K562 (cell line): ENCODE measurements at regions not wholly inside any gene's neighbourhood (a gene's known extent, or its start where the extent isn't known, plus 50 kb on each side); places are given as distances from the start of the nearest gene placed in this dataset.

Experiments used
- ATAC-seq: fragments of 200-7000 bp; cut with Tn5 transposase; 3 replicates; pipeline ENCODE4 v1.9.1; 2020; ENCODE audit warnings: moderate library complexity
- BruUV-seq: library from RNA; stranded (reverse); fragments of 400-500 nt; replicated peaks from 2 replicates; lab custom pipeline; 2021; lab: Mats Ljungman, UMichigan
- CTCF ChIA-PET: fragments of 300-600 bp; formaldehyde crosslinking; extraction: SDS; loops from one replicate; lab custom pipeline; 2021; ENCODE audit warnings: low intra/inter-chr PET ratio; lab: Yijun Ruan, JAX
- POLR2A ChIA-PET: fragments of 300-600, 350-650 bp; sonication (Branson Sonifier 250); formaldehyde crosslinking; extraction: SDS; loops from one replicate; lab custom pipeline; 2021; ENCODE audit warnings: antibody characterized with exemption, inconsistent platforms; lab: Yijun Ruan, JAX
- DNase-seq, 4 experiments: peaks; one replicate each; pipeline versions ENCODE4 v3.0.0 to v3.0.0-alpha.2; 2011 to 2018; ENCODE audit warnings: low spot score in 3 of 4, mixed read lengths in 3 of 4; ENCODE audit errors: extremely low read depth in 1 of 4
- FAIRE-seq: peaks from 2 replicates; lab custom pipeline; 2011; peaks lifted over from hg19 to GRCh38; lab: Jason Lieb, UNC
- H2AFZ ChIP-seq: 2 replicates; pipeline ENCODE4 v1.6.0; 2011; ENCODE audit warnings: low read depth, low read length, control low read depth, inconsistent platforms
- H3K27ac ChIP-seq: fragments of 200-600 bp; 3 replicates; pipeline ENCODE4 v1.8.0; 2011; ENCODE audit warnings: low read depth, mild to moderate bottlenecking, control low read depth, inconsistent platforms, low read length, moderate library complexity, mixed read lengths; ENCODE audit errors: extremely low read depth
- H3K27me3 ChIP-seq, 2 experiments: fragments of 300-600 bp in 1 of 2; 2 replicates in 1 of 2; 3 replicates in 1 of 2; pipeline versions ENCODE4 v1.6.0 to v1.8.0; 2011; ENCODE audit warnings: inconsistent platforms in 2 of 2, low read length in 2 of 2, mild to moderate bottlenecking in 1 of 2, mixed read lengths in 1 of 2, moderate library complexity in 1 of 2; ENCODE audit not compliant: control insufficient read depth in 2 of 2, insufficient read depth in 2 of 2
- H3K36me3 ChIP-seq: fragments of 300-600 bp; 3 replicates; pipeline ENCODE4 v1.8.0; 2011; ENCODE audit warnings: mild to moderate bottlenecking, low read length, inconsistent platforms; ENCODE audit not compliant: control insufficient read depth, insufficient read depth
- H3K4me1 ChIP-seq, 2 experiments: fragments of 200-600 bp in 1 of 2; replicated peaks in 1 of 2; 2 replicates in 1 of 2; 3 replicates in 1 of 2; pipeline versions ENCODE4 v1.5.1 to v1.8.0; 2011; ENCODE audit warnings: inconsistent platforms in 2 of 2, low read length in 2 of 2, mild to moderate bottlenecking in 1 of 2, mixed read lengths in 1 of 2, moderate library complexity in 1 of 2; ENCODE audit not compliant: control insufficient read depth in 2 of 2, insufficient read depth in 2 of 2
- H3K4me2 ChIP-seq: 2 replicates; pipeline ENCODE4 v1.6.1; 2011; ENCODE audit warnings: low read length, control low read depth, inconsistent platforms, mixed read lengths; ENCODE audit not compliant: insufficient read depth
- H3K4me3 ChIP-seq: fragments of 200-600 bp; sonication (generic), shearing (Covaris generic); 2 replicates; pipeline ENCODE4 v1.5.1; 2016; ENCODE audit warnings: control low read depth, inconsistent platforms
- H3K79me2 ChIP-seq: fragments of 200-600 bp; 3 replicates; pipeline ENCODE4 v1.8.0; 2011; ENCODE audit warnings: low read length, inconsistent platforms; ENCODE audit not compliant: control insufficient read depth, insufficient read depth
- H3K9ac ChIP-seq, 2 experiments: 2 replicates each; pipeline versions ENCODE4 v1.6.0 to v1.6.1; 2011; ENCODE audit warnings: low read depth in 2 of 2, low read length in 2 of 2, control low read depth in 1 of 2, inconsistent platforms in 1 of 2, mild to moderate bottlenecking in 1 of 2, mixed read lengths in 1 of 2; ENCODE audit not compliant: insufficient read depth in 1 of 2
- H3K9me1 ChIP-seq: one replicate; pipeline ENCODE4 v1.6.0; 2011; ENCODE audit warnings: inconsistent platforms, mild to moderate bottlenecking, low read length, moderate library complexity; ENCODE audit not compliant: control insufficient read depth, insufficient read depth
- H3K9me3 ChIP-seq: replicated peaks from 2 replicates; pipeline ENCODE4 v1.5.1; 2011; ENCODE audit warnings: low read depth, low read length, inconsistent platforms; ENCODE audit not compliant: control insufficient read depth, insufficient read depth
- H4K20me1 ChIP-seq: replicated peaks from 2 replicates; pipeline ENCODE4 v1.6.1; 2011; ENCODE audit warnings: low read length, inconsistent platforms, mixed read lengths; ENCODE audit not compliant: control insufficient read depth, insufficient read depth
- ATF2 ChIP-seq: sonication (generic); formaldehyde crosslinking; IDR thresholded peaks from 2 replicates; pipeline ENCODE4 v1.8.1; 2022; ENCODE audit warnings: missing genetic modification reagents
- ATF3 ChIP-seq, 2 experiments: fragments of 450-650 bp in 1 of 2; sonication (generic) in 1 of 2; formaldehyde crosslinking in 1 of 2; IDR thresholded peaks in 1 of 2; conservative IDR thresholded peaks in 1 of 2; 2 replicates each; pipeline versions ENCODE4 v1.6.1 to v1.8.1; 2016 to 2023; ENCODE audit warnings: mild to moderate bottlenecking in 2 of 2, moderate library complexity in 2 of 2, inconsistent platforms in 1 of 2, missing genetic modification reagents in 1 of 2
- DNMT1 ChIP-seq: fragments of 450-650 bp; IDR thresholded peaks from 2 replicates; pipeline ENCODE4 v1.6.1; 2016; ENCODE audit warnings: antibody characterized with exemption, mild to moderate bottlenecking
- ELF1 ChIP-seq: fragments of 200-800 bp; sonication (Bioruptor generic); IDR thresholded peaks from 2 replicates; pipeline ENCODE4 v1.6.1; 2016; ENCODE audit warnings: missing genetic modification characterization, missing compliant biosample characterization
- FIP1L1 ChIP-seq: fragments of 200-400 bp; formaldehyde crosslinking; IDR thresholded peaks from 2 replicates; pipeline ENCODE4 v1.6.1; 2018; ENCODE audit warnings: mild to moderate bottlenecking, low read depth, low read length; ENCODE audit not compliant: poor library complexity, severe bottlenecking
- KLF13 ChIP-seq: fragments of 450-650 bp; IDR thresholded peaks from 2 replicates; pipeline ENCODE4 v1.6.1; 2016; ENCODE audit warnings: missing genetic modification characterization, low read depth, mild to moderate bottlenecking, missing compliant biosample characterization, moderate library complexity, borderline replicate concordance
- MLX ChIP-seq, 2 experiments: fragments of 450-650 bp in 1 of 2; sonication (generic) in 1 of 2; formaldehyde crosslinking; conservative IDR thresholded peaks; 2 replicates each; pipeline versions ENCODE4 v1.4.0 to v1.8.1; 2020 to 2022; ENCODE audit warnings: mild to moderate bottlenecking in 1 of 2, missing genetic modification reagents in 1 of 2
- MYNN ChIP-seq, 2 experiments: sonication (generic); formaldehyde crosslinking in 1 of 2; IDR thresholded peaks; 2 replicates each; pipeline versions ENCODE4 v1.5.0 to v1.6.1; 2016 to 2020; ENCODE audit warnings: antibody characterized with exemption in 1 of 2, missing genetic modification reagents in 1 of 2
- RBM22 ChIP-seq: fragments of 200-400 bp; formaldehyde crosslinking; IDR thresholded peaks from 2 replicates; pipeline ENCODE4 v1.6.1; 2018; ENCODE audit warnings: low read length, low read depth; ENCODE audit not compliant: poor library complexity, severe bottlenecking
- SRSF7 ChIP-seq: fragments of 200-400 bp; formaldehyde crosslinking; optimal IDR thresholded peaks from 2 replicates; pipeline ENCODE3; 2017; ENCODE audit warnings: mild to moderate bottlenecking, low read depth, low read length
- ZNF639 ChIP-seq, 2 experiments: fragments of 200-800 bp in 1 of 2; sonication (Bioruptor generic) in 1 of 2; sonication (generic) in 1 of 2; formaldehyde crosslinking in 1 of 2; IDR thresholded peaks in 1 of 2; conservative IDR thresholded peaks in 1 of 2; 2 replicates each; pipeline versions ENCODE4 v1.5.0 to v1.6.1; 2016 to 2020; ENCODE audit warnings: missing compliant biosample characterization in 1 of 2, missing genetic modification characterization in 1 of 2, missing genetic modification reagents in 1 of 2
- WGBS: fragments of 100-300 bp; shearing (Covaris generic); methylation state at CpG from one replicate; pipeline ENCODE4 v1.1.6; 2016; ENCODE audit warnings: low coverage, mixed read lengths; ENCODE audit not compliant: insufficient coverage; ENCODE audit errors: missing lambda C conversion rate; 5-methylcytosine and 5-hydroxymethylcytosine counted together
- in situ Hi-C: fragments of 300-500 bp; cut with MboI; formaldehyde crosslinking; loops from 4 replicates; pipeline ENCODE4 v1.15.0; 2018; ENCODE audit warnings: inconsistent platforms, mixed read lengths
- intact Hi-C: fragments of 100-400 bp; cut with micrococcal nuclease; formaldehyde crosslinking; loops from 2 replicates; pipeline ENCODE4 v1.14.2; 2022

GRCh38 chr22:22811016-22812009 lies 76.3 kb upstream of the IGLL5 start:
- Histone ChIP-seq H4K20me1 (peaks cover 55% of the 10 kb centered on the region), H3K9ac (no peak overlapping the region), H3K79me2 (no peaks in the 10 kb centered on the region), H3K9me1 (peaks cover 18% of the 10 kb centered on the region), H3K4me3 (no peak overlapping the region), H3K36me3 (no peaks in the 10 kb centered on the region), H3K4me1 (peaks cover 0 to 4% of the 10 kb centered on the region in 2 experiments; a peak in 1 of 5 replicates), H3K27me3 (peaks cover 15 to 28% of the 10 kb centered on the region in 2 experiments; a peak in 4 of 5 replicates), H3K27ac (no peak overlapping the region), H3K4me2 (no peak overlapping the region), H2AFZ (no peak overlapping the region), H3K9me3 (no peaks in the 10 kb centered on the region)
- intact Hi-C loops (loop anchor here (2.0 kb wide), 1 partner anchor 37 kb away; no protein-coding TSS in a partner anchor), in situ Hi-C loops (loop anchor here (5.0 kb wide), 1 partner anchor 71 kb away; no protein-coding TSS in a partner anchor)
- FAIRE-seq = no peak
- ChIA-PET POLR2A (interaction anchor here (0.7 to 6.1 kb wide), 26 partner anchors 9 to 235 kb away, joined by 3 to 36 read pairs (median 4); no protein-coding TSS in a partner anchor), CTCF (interaction anchor here (1.0 to 14.4 kb wide), 12 partner anchors 10 to 350 kb away, joined by 3 to 251 read pairs (median 8); no protein-coding TSS in a partner anchor)
- WGBS = 9% methylated on average over 8 of the region's 8 CpGs
- no peak for DNase-seq
- ATAC-seq = peak; percentile 7; the same call in 2 of the 3 replicates
- BruUV-seq = no TSS peak
- no peak for TF ChIP-seq ELF1
- TF ChIP-seq MYNN (IDR thresholded peaks at IDR 0.05) = no peak
- peak; percentile 12; the same call in 1 of the 2 replicates for TF ChIP-seq MYNN (CRISPR knock-in tag; IDR thresholded peaks at IDR 0.05)
- TF ChIP-seq RBM22 = no peak
- TF ChIP-seq KLF13 (tag) = no peak
- no peak for TF ChIP-seq SRSF7
- TF ChIP-seq FIP1L1 = no peak
- TF ChIP-seq ZNF639 (CRISPR knock-in tag; conservative IDR thresholded peaks at IDR 0.05 in 1 of 2, IDR thresholded peaks at IDR 0.05 in 1 of 2) = peak in 1 of 2 experiments; percentile 13; a peak in 1 of 4 replicates
- TF ChIP-seq ATF2 = no peak
- no peak for TF ChIP-seq ATF3 (IDR thresholded peaks at IDR 0.05)
- TF ChIP-seq ATF3 (CRISPR knock-in tag; conservative IDR thresholded peaks at IDR 0.05) = 0 out of 2 replicates have a peak, but pooled peaks have one; percentile 21
- TF ChIP-seq MLX (CRISPR knock-in tag; conservative IDR thresholded peaks at IDR 0.05) = 0 out of 4 replicates have a peak, but pooled peaks of 1 of the 2 experiments have one; percentile 14
- TF ChIP-seq DNMT1 = no peak
